ENCODE measurements at regions not wholly inside any gene's neighbourhood (a gene's known extent, or its start where the extent isn't known, plus 50 kb on each side); places are given as distances from the start of the nearest gene placed in this dataset.

DNA sequence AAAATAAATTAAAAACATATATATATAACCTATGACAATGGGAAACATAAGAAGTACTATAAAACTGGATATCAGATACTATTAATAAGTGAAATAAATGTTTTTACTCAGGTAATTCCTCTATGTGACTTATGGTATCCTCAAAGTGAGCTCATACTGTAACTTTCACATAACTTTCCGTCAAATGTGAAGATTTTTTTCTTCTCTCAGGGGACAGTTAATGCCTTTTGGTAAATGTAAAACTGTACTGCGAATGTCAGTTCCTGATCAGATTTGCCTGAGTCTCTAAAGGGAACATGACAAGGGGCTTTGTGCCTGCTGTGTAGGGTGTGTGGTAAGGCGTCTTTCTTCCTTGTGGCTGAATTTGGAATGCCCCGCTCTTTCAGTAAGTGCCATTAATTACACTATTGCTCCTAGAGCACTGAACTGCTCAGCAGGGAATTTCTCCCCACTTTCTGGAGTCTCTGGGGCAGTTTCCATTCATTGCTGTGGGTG is 271.8 kb downstream of the PRL start:
- no peak for TF ChIP-seq EZH2phosphoT487 (IDR thresholded peaks at IDR 0.05; ENCODE audit: borderline replicate concordance)
- H3K9me2 ChIP-seq (replicated peaks; ENCODE audit: low read depth, low read length): no peaks in the 10 kb centered on the region
- peaks cover 89% of the 10 kb centered on the region for H3K4me1 ChIP-seq (ENCODE audit: insufficient read depth, low read length, poor library complexity, severe bottlenecking)
- H3K9ac ChIP-seq (ENCODE audit: low read depth, low read length, poor library complexity, severe bottlenecking): peak overlapping the region; percentile 80
- no peaks in the 10 kb centered on the region for H4K20me1 ChIP-seq (ENCODE audit: insufficient read depth, low read length, poor library complexity, severe bottlenecking)
- peaks cover 45% of the 10 kb centered on the region for H3K79me2 ChIP-seq (ENCODE audit: insufficient read depth, low read length)
- no peaks in the 10 kb centered on the region for H3K27me3 ChIP-seq (ENCODE audit: insufficient read depth, low read length, poor library complexity, severe bottlenecking)
- peak overlapping the region; percentile 78 for H3K4me2 ChIP-seq (ENCODE audit: low read depth, low read length, poor library complexity, severe bottlenecking)
- H2AFZ ChIP-seq (ENCODE audit: low read length): no peak overlapping the region
- peaks cover 8% of the 10 kb centered on the region for H3K9me3 ChIP-seq (ENCODE audit: insufficient read depth, low read depth, low read length)
- H3K4me3 ChIP-seq (ENCODE audit: low read length, poor library complexity, severe bottlenecking): peak overlapping the region; percentile 64
- peaks cover 42% of the 10 kb centered on the region for H3K36me3 ChIP-seq (ENCODE audit: insufficient read depth, low read length)
- H3F3A ChIP-seq (ENCODE audit: low read depth): peaks cover 34% of the 10 kb centered on the region

DNA sequence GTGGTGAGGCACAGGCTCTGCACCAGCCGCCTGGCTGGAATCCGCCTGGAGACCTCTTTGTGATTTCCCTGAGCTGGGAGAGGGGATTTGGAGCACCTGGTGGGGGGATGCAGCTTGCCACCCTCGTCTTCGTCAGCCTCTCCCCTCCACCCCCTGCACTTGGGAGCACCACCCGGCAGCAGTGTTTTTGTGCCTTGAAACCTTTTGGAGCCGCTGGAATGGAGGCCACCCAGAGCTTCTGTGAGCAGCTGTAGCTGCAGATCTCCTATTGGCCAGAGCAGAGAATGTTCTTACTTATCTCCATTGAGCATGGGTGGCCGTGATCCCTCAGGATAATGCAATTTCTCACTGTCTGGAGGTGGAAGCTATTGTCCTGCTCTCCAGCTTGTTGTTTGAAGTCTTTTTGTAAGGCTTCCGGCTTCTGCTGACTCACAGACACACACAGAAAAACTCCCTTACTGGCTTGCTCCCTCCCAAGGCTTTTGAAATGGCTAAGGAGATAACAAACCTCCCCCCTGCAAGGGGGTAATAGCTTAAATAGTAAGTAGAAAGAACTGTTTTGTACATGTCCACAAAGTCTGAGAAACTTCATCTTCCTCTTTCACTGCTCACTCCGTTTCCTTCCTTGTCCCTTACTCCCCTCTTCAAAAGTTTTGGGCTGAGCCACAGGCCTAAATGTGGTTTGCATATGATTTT is 271.2 kb downstream of the PRL start:
- H3K27me3 ChIP-seq (ENCODE audit: insufficient read depth, low read length, poor library complexity, severe bottlenecking): no peaks in the 10 kb centered on the region
- peaks cover 49% of the 10 kb centered on the region for H3K79me2 ChIP-seq (ENCODE audit: insufficient read depth, low read length)
- peaks cover 8% of the 10 kb centered on the region for H3K9me3 ChIP-seq (ENCODE audit: insufficient read depth, low read depth, low read length)
- H3F3A ChIP-seq (ENCODE audit: low read depth): peaks cover 34% of the 10 kb centered on the region
- H3K9me2 ChIP-seq (replicated peaks; ENCODE audit: low read depth, low read length): no peaks in the 10 kb centered on the region
- no peak overlapping the region for H2AFZ ChIP-seq (ENCODE audit: low read length)
- TF ChIP-seq EZH2phosphoT487 (IDR thresholded peaks at IDR 0.05; ENCODE audit: borderline replicate concordance): no peak
- H3K36me3 ChIP-seq (ENCODE audit: insufficient read depth, low read length): peaks cover 41% of the 10 kb centered on the region
- peaks cover 83% of the 10 kb centered on the region for H3K4me1 ChIP-seq (ENCODE audit: insufficient read depth, low read length, poor library complexity, severe bottlenecking)
- H3K4me2 ChIP-seq (ENCODE audit: low read depth, low read length, poor library complexity, severe bottlenecking): peak overlapping the region; percentile 78
- H3K9ac ChIP-seq (ENCODE audit: low read depth, low read length, poor library complexity, severe bottlenecking): peak overlapping the region; percentile 80
- no peaks in the 10 kb centered on the region for H4K20me1 ChIP-seq (ENCODE audit: insufficient read depth, low read length, poor library complexity, severe bottlenecking)
- peak overlapping the region; percentile 64 for H3K4me3 ChIP-seq (ENCODE audit: low read length, poor library complexity, severe bottlenecking)

DNA sequence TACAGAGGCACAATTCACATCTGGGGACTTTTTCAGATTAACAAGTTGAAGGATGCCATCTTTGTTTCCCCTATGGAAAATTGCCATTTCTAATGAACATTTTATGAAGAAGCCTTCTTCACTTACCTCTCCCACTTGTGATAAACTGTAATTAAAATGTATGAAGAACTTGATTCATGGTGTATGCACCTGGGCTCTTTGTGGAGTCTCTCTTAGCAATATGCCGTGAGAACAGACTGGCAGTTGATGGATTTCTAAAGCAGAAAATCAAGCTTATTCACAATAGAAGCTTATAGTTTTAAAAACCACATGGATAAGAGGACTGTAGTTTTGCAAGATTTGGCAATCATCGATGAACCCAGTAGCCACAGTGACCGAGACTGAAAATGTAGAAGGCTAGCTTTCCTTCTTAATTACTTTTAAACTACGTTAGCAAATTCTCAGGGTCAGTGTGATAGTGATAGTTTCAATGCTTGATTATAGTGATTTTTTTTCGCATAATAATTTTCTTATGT is 270.6 kb downstream of the PRL start:
- Histone ChIP-seq H2AFZ (ENCODE audit: low read length) (no peak overlapping the region), H3K4me2 (ENCODE audit: low read depth, low read length, poor library complexity, severe bottlenecking) (peak overlapping the region; percentile 78), H3K9me2 (replicated peaks; ENCODE audit: low read depth, low read length) (no peaks in the 10 kb centered on the region), H4K20me1 (ENCODE audit: insufficient read depth, low read length, poor library complexity, severe bottlenecking) (no peaks in the 10 kb centered on the region), H3K79me2 (ENCODE audit: insufficient read depth, low read length) (peaks cover 49% of the 10 kb centered on the region), H3F3A (ENCODE audit: low read depth) (peaks cover 34% of the 10 kb centered on the region), H3K4me1 (ENCODE audit: insufficient read depth, low read length, poor library complexity, severe bottlenecking) (peaks cover 80% of the 10 kb centered on the region), H3K9ac (ENCODE audit: low read depth, low read length, poor library complexity, severe bottlenecking) (peak overlapping the region; percentile 80), H3K27me3 (ENCODE audit: insufficient read depth, low read length, poor library complexity, severe bottlenecking) (no peaks in the 10 kb centered on the region), H3K9me3 (ENCODE audit: insufficient read depth, low read depth, low read length) (peaks cover 8% of the 10 kb centered on the region), H3K36me3 (ENCODE audit: insufficient read depth, low read length) (peaks cover 41% of the 10 kb centered on the region), H3K4me3 (ENCODE audit: low read length, poor library complexity, severe bottlenecking) (peak overlapping the region; percentile 64)
- TF ChIP-seq, protein P1, sequence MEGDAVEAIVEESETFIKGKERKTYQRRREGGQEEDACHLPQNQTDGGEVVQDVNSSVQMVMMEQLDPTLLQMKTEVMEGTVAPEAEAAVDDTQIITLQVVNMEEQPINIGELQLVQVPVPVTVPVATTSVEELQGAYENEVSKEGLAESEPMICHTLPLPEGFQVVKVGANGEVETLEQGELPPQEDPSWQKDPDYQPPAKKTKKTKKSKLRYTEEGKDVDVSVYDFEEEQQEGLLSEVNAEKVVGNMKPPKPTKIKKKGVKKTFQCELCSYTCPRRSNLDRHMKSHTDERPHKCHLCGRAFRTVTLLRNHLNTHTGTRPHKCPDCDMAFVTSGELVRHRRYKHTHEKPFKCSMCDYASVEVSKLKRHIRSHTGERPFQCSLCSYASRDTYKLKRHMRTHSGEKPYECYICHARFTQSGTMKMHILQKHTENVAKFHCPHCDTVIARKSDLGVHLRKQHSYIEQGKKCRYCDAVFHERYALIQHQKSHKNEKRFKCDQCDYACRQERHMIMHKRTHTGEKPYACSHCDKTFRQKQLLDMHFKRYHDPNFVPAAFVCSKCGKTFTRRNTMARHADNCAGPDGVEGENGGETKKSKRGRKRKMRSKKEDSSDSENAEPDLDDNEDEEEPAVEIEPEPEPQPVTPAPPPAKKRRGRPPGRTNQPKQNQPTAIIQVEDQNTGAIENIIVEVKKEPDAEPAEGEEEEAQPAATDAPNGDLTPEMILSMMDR (conservative IDR thresholded peaks at IDR 0.05; ENCODE audit: low read length): no peak
- no peak for TF ChIP-seq EZH2phosphoT487 (IDR thresholded peaks at IDR 0.05; ENCODE audit: borderline replicate concordance)

DNA sequence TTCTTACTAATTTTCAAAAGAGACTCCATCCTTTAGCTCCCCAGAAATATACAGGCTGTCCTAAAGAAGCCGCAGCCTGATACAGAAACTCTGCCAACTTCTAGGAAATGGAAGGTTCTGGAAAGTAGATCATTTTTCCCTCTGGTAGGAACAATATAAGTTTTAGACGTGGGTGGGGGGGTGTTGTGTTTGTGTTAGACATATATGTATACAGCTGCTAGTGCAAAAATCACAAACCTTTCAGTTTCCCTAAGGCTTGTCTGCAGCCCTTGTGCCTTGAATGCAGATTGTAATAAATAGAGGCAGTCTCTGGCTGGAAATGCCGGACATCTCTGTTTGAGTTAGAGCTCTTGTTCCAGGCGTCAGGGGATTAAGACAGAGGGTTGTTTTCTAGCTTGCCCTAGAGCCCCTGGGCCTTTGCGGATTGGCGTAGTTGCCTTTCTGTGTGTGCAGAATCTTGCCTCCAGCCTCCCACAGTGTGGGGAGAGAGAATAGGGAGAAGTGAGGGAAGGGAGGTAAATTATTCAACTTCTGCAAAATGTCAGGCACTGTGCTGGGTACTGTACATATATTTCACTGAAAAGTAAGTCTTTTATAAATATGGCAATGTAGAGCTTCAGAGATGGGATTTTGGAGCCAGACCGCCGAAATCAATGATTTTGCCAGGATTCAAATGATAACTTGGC is 269.7 kb downstream of the PRL start:
- Histone ChIP-seq H3K4me1 (ENCODE audit: insufficient read depth, low read length, poor library complexity, severe bottlenecking) (peaks cover 77% of the 10 kb centered on the region), H3K4me3 (ENCODE audit: low read length, poor library complexity, severe bottlenecking) (no peak overlapping the region), H3K9ac (ENCODE audit: low read depth, low read length, poor library complexity, severe bottlenecking) (peak overlapping the region; percentile 80), H2AFZ (ENCODE audit: low read length) (no peak overlapping the region), H3K79me2 (ENCODE audit: insufficient read depth, low read length) (peaks cover 48% of the 10 kb centered on the region), H3K4me2 (ENCODE audit: low read depth, low read length, poor library complexity, severe bottlenecking) (peak overlapping the region; percentile 78), H3K9me2 (replicated peaks; ENCODE audit: low read depth, low read length) (no peaks in the 10 kb centered on the region), H3K9me3 (ENCODE audit: insufficient read depth, low read depth, low read length) (no peaks in the 10 kb centered on the region), H4K20me1 (ENCODE audit: insufficient read depth, low read length, poor library complexity, severe bottlenecking) (no peaks in the 10 kb centered on the region), H3F3A (ENCODE audit: low read depth) (peaks cover 34% of the 10 kb centered on the region), H3K27me3 (ENCODE audit: insufficient read depth, low read length, poor library complexity, severe bottlenecking) (no peaks in the 10 kb centered on the region), H3K36me3 (ENCODE audit: insufficient read depth, low read length) (peaks cover 40% of the 10 kb centered on the region; the same call in 1 of the 2 replicates)
- TF ChIP-seq, protein P1 (conservative IDR thresholded peaks at IDR 0.05; ENCODE audit: low read length): no peak
- TF ChIP-seq EZH2phosphoT487 (IDR thresholded peaks at IDR 0.05; ENCODE audit: borderline replicate concordance): no peak

Measured in Loucy (cell line).